ENCODE measurements at regions not wholly inside any gene's neighbourhood (a gene's known extent, or its start where the extent isn't known, plus 50 kb on each side); places are given as distances from the start of the nearest gene placed in this dataset.

GRCh38 chr2:136223274-136223673, 105.3 kb upstream of the CXCR4 start:
- DNase-seq (ENCODE audit: extremely low read depth, low read depth), result no peak
- no peak for TF ChIP-seq CTCF (IDR thresholded peaks at IDR 0.05; ENCODE audit: low read depth, low read length, missing control alignments)
- H3K4me3 ChIP-seq (replicated peaks; ENCODE audit: low read depth, low read length), result no peak overlapping the region

- no peak for TF ChIP-seq CTCF (IDR thresholded peaks at IDR 0.05; ENCODE audit: low read depth, low read length, missing control alignments)
- H3K4me3 ChIP-seq (replicated peaks; ENCODE audit: low read depth, low read length), result no peak overlapping the region
- no peak for DNase-seq (ENCODE audit: extremely low read depth, low read depth)
Measured at GRCh38 chr2:136222862-136223261, 104.9 kb upstream of the CXCR4 start.

- no peak overlapping the region for H3K4me3 ChIP-seq (replicated peaks; ENCODE audit: low read depth, low read length)
Measured at GRCh38 chr2:136221026-136221425, 103.1 kb upstream of the CXCR4 start.

GRCh38 chr2:136219963-136220362, 102.0 kb upstream of the CXCR4 start:
- no peak for TF ChIP-seq CTCF (IDR thresholded peaks at IDR 0.05; ENCODE audit: low read depth, low read length, missing control alignments)
- H3K4me3 ChIP-seq (replicated peaks; ENCODE audit: low read depth, low read length), result no peak overlapping the region
- DNase-seq (ENCODE audit: extremely low read depth, low read depth), result no peak

More at GRCh38 chr2:136221026-136221425, 103.1 kb upstream of the CXCR4 start:
- no peak for DNase-seq (ENCODE audit: extremely low read depth, low read depth)
- no peak for TF ChIP-seq CTCF (IDR thresholded peaks at IDR 0.05; ENCODE audit: low read depth, low read length, missing control alignments)

- DNase-seq (ENCODE audit: extremely low read depth, low read depth), result no peak
- TF ChIP-seq CTCF (IDR thresholded peaks at IDR 0.05; ENCODE audit: low read depth, low read length, missing control alignments), result no peak
- H3K4me3 ChIP-seq (replicated peaks; ENCODE audit: low read depth, low read length), result no peak overlapping the region
Measured at GRCh38 chr2:136219341-136219740, 101.4 kb upstream of the CXCR4 start.

DNA sequence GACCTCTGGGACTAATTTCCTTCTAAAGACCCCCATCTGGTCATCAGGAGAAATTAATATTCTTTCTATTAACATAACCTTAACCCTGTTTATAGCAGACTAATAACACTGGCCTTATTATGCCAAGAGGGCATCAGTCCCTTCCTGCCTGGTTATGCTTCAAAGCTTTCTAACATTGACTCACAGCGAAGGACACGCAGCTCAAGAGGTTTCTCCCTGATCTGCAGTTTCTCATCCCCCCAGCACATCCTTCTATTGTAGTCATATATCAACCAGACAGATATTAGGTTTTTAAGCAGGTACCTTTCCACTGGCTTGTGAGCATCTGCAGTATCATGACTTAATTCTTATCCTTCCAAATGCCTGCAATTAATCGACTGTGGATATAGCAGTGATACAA, 100.0 kb upstream of the CXCR4 start:
- no peak overlapping the region for H3K4me3 ChIP-seq (replicated peaks; ENCODE audit: low read depth, low read length)
- DNase-seq (ENCODE audit: extremely low read depth, low read depth), result no peak
- no peak for TF ChIP-seq CTCF (IDR thresholded peaks at IDR 0.05; ENCODE audit: low read depth, low read length, missing control alignments)

- no peak for DNase-seq (ENCODE audit: extremely low read depth, low read depth)
- TF ChIP-seq CTCF (IDR thresholded peaks at IDR 0.05; ENCODE audit: low read depth, low read length, missing control alignments), result no peak
- H3K4me3 ChIP-seq (replicated peaks; ENCODE audit: low read depth, low read length), result no peak overlapping the region
Measured at GRCh38 chr2:136215908-136216472, 98.0 kb upstream of the CXCR4 start.

Measured in HFF-Myc (cell line).